Glutamatergic neuron (in vitro differentiated cells): ENCODE measurements at regions not wholly inside any gene's neighbourhood (a gene's known extent, or its start where the extent isn't known, plus 50 kb on each side); places are given as distances from the start of the nearest gene placed in this dataset.
A peak's percentile ranks its signal among the peaks of the same experiment; 100 is the strongest.
"Not testable (repeated sequence)": the region's sequence is repeated elsewhere in the genome, so short reads cannot be mapped to it uniquely, and the experiment has no call there.

Experiments
- DNase-seq: peaks from one replicate; pipeline ENCODE4 v3.0.0; 2022
- H3K27ac Mint-ChIP-seq: one replicate; pipeline ENCODE4 v1.8.0; 2020; ENCODE audit warnings: mild to moderate bottlenecking, mixed read lengths, inconsistent platforms; ENCODE audit not compliant: unreplicated experiment
- H3K27me3 Mint-ChIP-seq: one replicate; pipeline ENCODE4 v1.8.0; 2020; ENCODE audit warnings: mild to moderate bottlenecking, moderate library complexity, mixed read lengths, inconsistent platforms; ENCODE audit not compliant: unreplicated experiment
- H3K36me3 Mint-ChIP-seq: one replicate; pipeline ENCODE4 v1.8.0; 2020; ENCODE audit warnings: mild to moderate bottlenecking, mixed read lengths, inconsistent platforms; ENCODE audit not compliant: unreplicated experiment
- H3K4me1 Mint-ChIP-seq: one replicate; pipeline ENCODE4 v1.8.0; 2020; ENCODE audit warnings: mild to moderate bottlenecking, low read depth, mixed read lengths, inconsistent platforms; ENCODE audit not compliant: unreplicated experiment
- H3K4me3 Mint-ChIP-seq: one replicate; pipeline ENCODE4 v1.8.0; 2020; ENCODE audit warnings: mild to moderate bottlenecking, mixed read lengths, inconsistent platforms; ENCODE audit not compliant: unreplicated experiment
- H3K9me3 Mint-ChIP-seq: one replicate; pipeline ENCODE4 v1.8.0; 2020; ENCODE audit warnings: mild to moderate bottlenecking, moderate library complexity, mixed read lengths, inconsistent platforms; ENCODE audit not compliant: unreplicated experiment
- TF ChIP-seq, protein P1 (sequence below): fragments of 200-600 bp; sonication (generic); IDR thresholded peaks from one replicate; pipeline ENCODE4 v1.5.0; 2021; ENCODE audit not compliant: partially characterized antibody, unreplicated experiment

- DNase-seq = no peak
- Mint-ChIP-seq H3K27ac (no peak overlapping the region), H3K9me3 (no peaks in the 10 kb centered on the region)
Observed at GRCh38 chr18:22703883-22704585, 229.1 kb upstream of the RBBP8 start.

DNA sequence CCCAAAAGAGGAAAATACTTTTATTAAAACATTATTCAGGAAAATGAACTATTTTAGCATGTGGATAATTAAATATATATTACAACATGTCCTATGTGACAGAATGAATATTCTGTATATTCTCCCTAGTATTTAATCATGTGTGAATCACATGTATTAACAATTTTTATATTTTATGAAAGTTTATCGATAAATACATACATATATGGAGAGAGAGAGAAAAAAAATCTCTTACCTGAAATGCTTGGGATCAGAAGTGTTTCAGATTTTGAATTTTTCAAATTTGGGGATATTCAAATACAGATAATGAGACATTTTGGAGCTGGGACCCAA is 228.6 kb upstream of the RBBP8 start:
- no peak overlapping the region for H3K4me3 Mint-ChIP-seq
- no peaks in the 10 kb centered on the region for H3K27me3 Mint-ChIP-seq
- H3K4me1 Mint-ChIP-seq = no peaks in the 10 kb centered on the region
- no peak overlapping the region for H3K27ac Mint-ChIP-seq
- no peaks in the 10 kb centered on the region for H3K36me3 Mint-ChIP-seq
- TF ChIP-seq, protein P1, sequence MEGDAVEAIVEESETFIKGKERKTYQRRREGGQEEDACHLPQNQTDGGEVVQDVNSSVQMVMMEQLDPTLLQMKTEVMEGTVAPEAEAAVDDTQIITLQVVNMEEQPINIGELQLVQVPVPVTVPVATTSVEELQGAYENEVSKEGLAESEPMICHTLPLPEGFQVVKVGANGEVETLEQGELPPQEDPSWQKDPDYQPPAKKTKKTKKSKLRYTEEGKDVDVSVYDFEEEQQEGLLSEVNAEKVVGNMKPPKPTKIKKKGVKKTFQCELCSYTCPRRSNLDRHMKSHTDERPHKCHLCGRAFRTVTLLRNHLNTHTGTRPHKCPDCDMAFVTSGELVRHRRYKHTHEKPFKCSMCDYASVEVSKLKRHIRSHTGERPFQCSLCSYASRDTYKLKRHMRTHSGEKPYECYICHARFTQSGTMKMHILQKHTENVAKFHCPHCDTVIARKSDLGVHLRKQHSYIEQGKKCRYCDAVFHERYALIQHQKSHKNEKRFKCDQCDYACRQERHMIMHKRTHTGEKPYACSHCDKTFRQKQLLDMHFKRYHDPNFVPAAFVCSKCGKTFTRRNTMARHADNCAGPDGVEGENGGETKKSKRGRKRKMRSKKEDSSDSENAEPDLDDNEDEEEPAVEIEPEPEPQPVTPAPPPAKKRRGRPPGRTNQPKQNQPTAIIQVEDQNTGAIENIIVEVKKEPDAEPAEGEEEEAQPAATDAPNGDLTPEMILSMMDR = no peak
- no peak for DNase-seq
- no peaks in the 10 kb centered on the region for H3K9me3 Mint-ChIP-seq

More at GRCh38 chr18:22703883-22704585, 229.1 kb upstream of the RBBP8 start:
- Mint-ChIP-seq H3K4me3 (no peak overlapping the region), H3K27me3 (no peaks in the 10 kb centered on the region), H3K36me3 (no peaks in the 10 kb centered on the region), H3K4me1 (no peaks in the 10 kb centered on the region)
- TF ChIP-seq, protein P1 = peak; percentile 80

DNA sequence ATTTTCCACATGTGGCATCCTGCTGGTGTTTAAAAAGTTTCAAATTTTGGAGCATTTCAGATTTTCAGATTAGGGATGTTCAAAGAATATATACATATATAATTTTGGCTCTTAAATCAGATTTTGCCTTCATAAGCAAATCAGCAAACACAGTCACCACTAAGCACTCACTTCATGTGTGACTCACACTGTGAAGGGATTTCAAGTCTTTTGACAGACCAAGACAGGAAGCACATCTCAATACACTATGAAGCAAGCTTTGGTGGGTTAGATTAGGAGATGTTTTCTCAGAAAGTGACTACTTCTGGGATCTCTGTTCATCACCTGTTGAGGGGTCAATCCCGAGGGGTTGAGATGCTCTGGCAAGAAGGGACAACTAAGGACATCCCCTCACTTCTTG is 227.8 kb upstream of the RBBP8 start:
- Mint-ChIP-seq H3K27ac (no peak overlapping the region), H3K36me3 (no peaks in the 10 kb centered on the region), H3K27me3 (no peaks in the 10 kb centered on the region), H3K4me1 (no peaks in the 10 kb centered on the region), H3K9me3 (no peaks in the 10 kb centered on the region), H3K4me3 (no peak overlapping the region)
- no peak for DNase-seq
- TF ChIP-seq, protein P1 = no peak

DNA sequence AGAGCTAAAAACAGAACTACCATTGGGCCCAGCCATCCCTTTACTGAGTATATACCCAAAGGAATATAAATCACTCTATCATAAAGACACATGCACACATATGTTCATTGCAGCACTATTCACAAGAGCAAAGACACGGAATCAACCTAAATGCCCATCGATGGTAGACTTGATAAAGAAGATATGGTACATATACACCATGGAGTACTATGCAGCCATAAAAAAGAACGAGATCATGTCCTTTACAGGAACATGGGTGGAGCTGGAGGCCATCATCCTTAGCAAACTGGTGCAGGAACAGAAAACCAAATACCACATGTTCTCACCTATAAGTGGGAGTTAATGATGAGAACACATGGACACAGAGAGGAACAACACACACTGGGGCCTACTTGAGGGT is 227.1 kb upstream of the RBBP8 start:
- not testable (repeated sequence) for H3K36me3 Mint-ChIP-seq, DNase-seq, H3K27me3 Mint-ChIP-seq, H3K4me1 Mint-ChIP-seq, H3K4me3 Mint-ChIP-seq, H3K27ac Mint-ChIP-seq, H3K9me3 Mint-ChIP-seq

GRCh38 chr18:22709288-22710060 is 223.7 kb upstream of the RBBP8 start:
- no peak overlapping the region for H3K4me3 Mint-ChIP-seq
- H3K4me1 Mint-ChIP-seq = no peaks in the 10 kb centered on the region
- TF ChIP-seq, protein P1 = no peak
- peaks cover 1% of the 10 kb centered on the region for H3K9me3 Mint-ChIP-seq
- H3K27me3 Mint-ChIP-seq = no peaks in the 10 kb centered on the region
- no peak overlapping the region for H3K27ac Mint-ChIP-seq
- no peak for DNase-seq
- no peaks in the 10 kb centered on the region for H3K36me3 Mint-ChIP-seq
